HCT116 (cell line): ENCODE measurements at regions not wholly inside any gene's neighbourhood (a gene's known extent, or its start where the extent isn't known, plus 50 kb on each side); places are given as distances from the start of the nearest gene placed in this dataset.

Source experiments
- ATAC-seq: fragments of 200-7000 bp; cut with Tn5 transposase; 2 replicates; pipeline ENCODE4 v1.9.1; 2020; ENCODE audit warnings: mild to moderate bottlenecking, moderate library complexity
- BruUV-seq: library from RNA; stranded (reverse); fragments of 400-500 nt; replicated peaks from 2 replicates; lab custom pipeline; 2021; lab: Mats Ljungman, UMichigan
- CTCF ChIA-PET: fragments of 300-600 bp; sonication (Branson Sonifier 250); formaldehyde crosslinking; loops from one replicate; lab custom pipeline; 2021; ENCODE audit warnings: antibody characterized with exemption; lab: Charles Lee
- POLR2A ChIA-PET: fragments of 300-600, 350-600 bp; sonication (Branson Sonifier 250); formaldehyde crosslinking; loops from one replicate; lab custom pipeline; 2021; ENCODE audit warnings: antibody characterized with exemption; lab: Charles Lee
- RAD21 ChIA-PET, 2 experiments: fragments of 300-600 bp; sonication (Branson Sonifier 250); formaldehyde crosslinking; loops; one replicate each; lab custom pipeline; 2023; ENCODE audit warnings: low total read pairs in 2 of 2; ENCODE audit not compliant: uncharacterized antibody in 2 of 2, unreplicated experiment in 2 of 2, low non-redundant PET in 1 of 2; lab: Charles Lee
- DNase-seq: peaks from one replicate; pipeline ENCODE4 v3.0.0-alpha.2; 2010; ENCODE audit warnings: low read depth, low spot score
- H2AFZ ChIP-seq: fragments of 200-600 bp; shearing (Covaris generic), sonication (generic); 2 replicates; pipeline ENCODE4 v1.6.1; 2017; ENCODE audit warnings: low read depth, mixed run types, mixed read lengths, antibody characterized with exemption, low read length; ENCODE audit not compliant: poor library complexity, severe bottlenecking
- H3K27ac ChIP-seq: 2 replicates; pipeline ENCODE4 v1.5.1; 2012; ENCODE audit warnings: low read depth, low read length
- H3K27me3 ChIP-seq: fragments of 200-600 bp; sonication (generic); 2 replicates; pipeline ENCODE4 v1.6.1; 2016; ENCODE audit warnings: mixed run types, low read length, mixed read lengths; ENCODE audit not compliant: insufficient read depth
- H3K36me3 ChIP-seq, 2 experiments: fragments of 200-500 bp in 1 of 2; fragments of 200-600 bp in 1 of 2; sonication (Bioruptor generic) in 1 of 2; sonication (generic) in 1 of 2; 2 replicates each; pipeline versions ENCODE4 v1.5.1 to v1.6.1; 2014 to 2016; ENCODE audit warnings: low read length in 2 of 2, inconsistent platforms in 1 of 2, mixed read lengths in 1 of 2, mixed run types in 1 of 2; ENCODE audit not compliant: insufficient read depth in 2 of 2, control insufficient read depth in 1 of 2
- H3K4me1 ChIP-seq, 2 experiments: fragments of 200-600 bp in 1 of 2; sonication (generic) in 1 of 2; 2 replicates each; pipeline versions ENCODE4 v1.5.1 to v1.6.1; 2012 to 2017; ENCODE audit warnings: low read length in 2 of 2, inconsistent platforms in 1 of 2, mild to moderate bottlenecking in 1 of 2, mixed read lengths in 1 of 2, mixed run types in 1 of 2, moderate library complexity in 1 of 2; ENCODE audit not compliant: insufficient read depth in 2 of 2, control insufficient read depth in 1 of 2
- H3K4me2 ChIP-seq: fragments of 200-600 bp; sonication (generic); 2 replicates; pipeline ENCODE4 v1.6.1; 2017; ENCODE audit warnings: mixed run types, low read length, mixed read lengths
- H3K4me3 ChIP-seq, 2 experiments: fragments of 200-600 bp in 1 of 2; sonication (generic) in 1 of 2; replicated peaks in 1 of 2; 2 replicates each; pipeline ENCODE4 v1.5.1; 2011 to 2016; ENCODE audit warnings: low read length in 2 of 2, control low read depth in 1 of 2, low read depth in 1 of 2, mild to moderate bottlenecking in 1 of 2, mixed read lengths in 1 of 2, mixed run types in 1 of 2
- H3K79me2 ChIP-seq: fragments of 200-600 bp; sonication (generic); 2 replicates; pipeline ENCODE4 v1.6.1; 2017; ENCODE audit warnings: mild to moderate bottlenecking, mixed run types, low read length, moderate library complexity, mixed read lengths; ENCODE audit not compliant: insufficient read depth
- H3K9ac ChIP-seq: fragments of 200-600 bp; sonication (generic); 2 replicates; pipeline ENCODE4 v1.6.1; 2016; ENCODE audit warnings: low read length, mixed read lengths
- H3K9me2 ChIP-seq: fragments of 200-600 bp; sonication (generic), shearing (Covaris generic); 2 replicates; pipeline ENCODE4 v1.6.1; 2017; ENCODE audit warnings: mixed run types, mild to moderate bottlenecking, moderate library complexity; ENCODE audit not compliant: insufficient read depth
- H3K9me3 ChIP-seq, 2 experiments: fragments of 200-500 bp in 1 of 2; fragments of 200-600 bp in 1 of 2; sonication (Bioruptor generic) in 1 of 2; sonication (generic) in 1 of 2; 2 replicates each; pipeline ENCODE4 v1.6.1; 2014 to 2017; ENCODE audit warnings: low read length in 2 of 2, mixed read lengths in 2 of 2, inconsistent platforms in 1 of 2, low read depth in 1 of 2, mild to moderate bottlenecking in 1 of 2, mixed run types in 1 of 2, moderate library complexity in 1 of 2; ENCODE audit not compliant: control insufficient read depth in 1 of 2, insufficient read depth in 1 of 2
- H4K20me1 ChIP-seq: fragments of 200-600 bp; sonication (generic), shearing (Covaris generic); 2 replicates; pipeline ENCODE4 v1.6.1; 2017; ENCODE audit warnings: mixed run types, mild to moderate bottlenecking, moderate library complexity; ENCODE audit not compliant: insufficient read depth
- ATF3 ChIP-seq: IDR thresholded peaks from 2 replicates; pipeline ENCODE4 v1.6.1; 2012
- CEBPB ChIP-seq: IDR thresholded peaks from 2 replicates; pipeline ENCODE4 v1.6.1; 2012; ENCODE audit warnings: low read depth
- CTCF ChIP-seq, 3 experiments: fragments of 200-600 bp in 1 of 3; sonication (generic) in 1 of 3; IDR thresholded peaks in 2 of 3; conservative IDR thresholded peaks in 1 of 3; 2 replicates each; pipeline ENCODE4 v1.5.1; 2012 to 2017; ENCODE audit warnings: low read depth in 2 of 3, low read length in 2 of 3, antibody characterized with exemption in 1 of 3, borderline replicate concordance in 1 of 3, control low read depth in 1 of 3, mild to moderate bottlenecking in 1 of 3, mixed read lengths in 1 of 3, mixed run types in 1 of 3, moderate library complexity in 1 of 3; ENCODE audit not compliant: insufficient read depth in 1 of 3
- EZH2 ChIP-seq: fragments of 200-600 bp; sonication (generic); IDR thresholded peaks from 2 replicates; pipeline ENCODE4 v1.6.1; 2017; ENCODE audit warnings: antibody characterized with exemption, mixed run types
- EZH2phosphoT487 ChIP-seq: fragments of 200-600 bp; IDR thresholded peaks from 2 replicates; pipeline ENCODE4 v1.6.1; 2018; ENCODE audit warnings: antibody characterized with exemption, borderline replicate concordance
- FOSL1 ChIP-seq: IDR thresholded peaks from 2 replicates; pipeline ENCODE4 v1.6.1; 2012; ENCODE audit warnings: low read depth
- JUND ChIP-seq: IDR thresholded peaks from 2 replicates; pipeline ENCODE4 v1.6.1; 2012
- MAX ChIP-seq: IDR thresholded peaks from 2 replicates; pipeline ENCODE4 v1.6.1; 2012
- RAD21 ChIP-seq: IDR thresholded peaks from 2 replicates; pipeline ENCODE4 v1.6.1; 2012; ENCODE audit warnings: low read depth, mild to moderate bottlenecking
- SIN3A ChIP-seq: IDR thresholded peaks from 2 replicates; pipeline ENCODE4 v1.6.1; 2012; ENCODE audit warnings: low read depth
- SP1 ChIP-seq: IDR thresholded peaks from 2 replicates; pipeline ENCODE4 v1.6.1; 2012; ENCODE audit warnings: low read depth
- SRF ChIP-seq: IDR thresholded peaks from 2 replicates; pipeline ENCODE4 v1.6.1; 2012; ENCODE audit warnings: low read depth
- ZBTB33 ChIP-seq: IDR thresholded peaks from 2 replicates; pipeline ENCODE4 v1.6.1; 2011; ENCODE audit warnings: mild to moderate bottlenecking, low read length, moderate library complexity; ENCODE audit not compliant: insufficient replicate concordance; ENCODE audit errors: extremely low read depth
- ZFX ChIP-seq: fragments of 450-650 bp; IDR thresholded peaks from 2 replicates; pipeline ENCODE4 v1.6.1; 2017
- intact Hi-C: fragments of 100-400 bp; cut with micrococcal nuclease; formaldehyde crosslinking; loops from 2 replicates; pipeline ENCODE4 v1.10.0; 2022

GRCh38 chr3:171955598-171955997 is 83.8 kb upstream of the FNDC3B start:
- ChIA-PET RAD21 (no interaction called here), POLR2A (no interaction called here), CTCF (no interaction called here)
- Histone ChIP-seq H3K79me2 (no peaks in the 10 kb centered on the region), H3K36me3 (no peaks in the 10 kb centered on the region), H3K9me2 (no peaks in the 10 kb centered on the region), H3K4me1 (peaks cover 3 to 19% of the 10 kb centered on the region in 2 experiments), H3K9ac (no peak overlapping the region), H2AFZ (no peak overlapping the region), H3K9me3 (no peaks in the 10 kb centered on the region), H3K27me3 (no peaks in the 10 kb centered on the region), H3K4me2 (no peak overlapping the region), H3K4me3 (no peak overlapping the region), H4K20me1 (no peaks in the 10 kb centered on the region), H3K27ac (no peak overlapping the region)
- no TSS peak for BruUV-seq
- intact Hi-C loops = no loop called here
- ATAC-seq (no peak), DNase-seq (no peak)
- TF ChIP-seq FOSL1 (no peak), SIN3A (no peak), ATF3 (no peak), ZBTB33 (no peak), CEBPB (no peak), EZH2 (no peak)

GRCh38 chr3:171956181-171956683 is 83.1 kb upstream of the FNDC3B start:
- BruUV-seq = no TSS peak
- Histone ChIP-seq H3K9me3 (no peaks in the 10 kb centered on the region), H4K20me1 (no peaks in the 10 kb centered on the region), H3K9ac (no peak overlapping the region), H3K27ac (no peak overlapping the region), H3K4me1 (peaks cover 7 to 23% of the 10 kb centered on the region in 2 experiments), H3K36me3 (no peaks in the 10 kb centered on the region), H3K4me3 (no peak overlapping the region), H3K4me2 (no peak overlapping the region), H2AFZ (no peak overlapping the region), H3K27me3 (no peaks in the 10 kb centered on the region), H3K79me2 (no peaks in the 10 kb centered on the region), H3K9me2 (no peaks in the 10 kb centered on the region)
- intact Hi-C loops = no loop called here
- ChIA-PET RAD21 (no interaction called here), POLR2A (no interaction called here), CTCF (no interaction called here)
- ATAC-seq (no peak), DNase-seq (no peak)
- no peak for TF ChIP-seq CEBPB
- no peak for TF ChIP-seq ZFX
- no peak for TF ChIP-seq EZH2phosphoT487
- TF ChIP-seq SIN3A = no peak
- TF ChIP-seq CTCF (IDR thresholded peaks at IDR 0.05 in 2 of 3, conservative IDR thresholded peaks at IDR 0.05 in 1 of 3; ENCODE audit: borderline replicate concordance in 1 of 3, insufficient read depth in 1 of 3, low read depth in 2 of 3, low read length in 2 of 3) = no peak
- TF ChIP-seq SP1 = no peak
- TF ChIP-seq SRF = no peak
- no peak for TF ChIP-seq RAD21
- no peak for TF ChIP-seq MAX
- TF ChIP-seq ZBTB33 = no peak
- no peak for TF ChIP-seq JUND
- TF ChIP-seq ATF3 = no peak
